ENCODE measurements at regions not wholly inside any gene's neighbourhood (a gene's known extent, or its start where the extent isn't known, plus 50 kb on each side); places are given as distances from the start of the nearest gene placed in this dataset.

GRCh38 chr20:50346374-50347283 is 156.0 kb downstream of the CEBPB start:
- DNase-seq (ENCODE audit: low read depth): no peak
- H3K4me3 ChIP-seq (ENCODE audit: low read depth, low read length): no peak overlapping the region
- TF ChIP-seq, protein P1, sequence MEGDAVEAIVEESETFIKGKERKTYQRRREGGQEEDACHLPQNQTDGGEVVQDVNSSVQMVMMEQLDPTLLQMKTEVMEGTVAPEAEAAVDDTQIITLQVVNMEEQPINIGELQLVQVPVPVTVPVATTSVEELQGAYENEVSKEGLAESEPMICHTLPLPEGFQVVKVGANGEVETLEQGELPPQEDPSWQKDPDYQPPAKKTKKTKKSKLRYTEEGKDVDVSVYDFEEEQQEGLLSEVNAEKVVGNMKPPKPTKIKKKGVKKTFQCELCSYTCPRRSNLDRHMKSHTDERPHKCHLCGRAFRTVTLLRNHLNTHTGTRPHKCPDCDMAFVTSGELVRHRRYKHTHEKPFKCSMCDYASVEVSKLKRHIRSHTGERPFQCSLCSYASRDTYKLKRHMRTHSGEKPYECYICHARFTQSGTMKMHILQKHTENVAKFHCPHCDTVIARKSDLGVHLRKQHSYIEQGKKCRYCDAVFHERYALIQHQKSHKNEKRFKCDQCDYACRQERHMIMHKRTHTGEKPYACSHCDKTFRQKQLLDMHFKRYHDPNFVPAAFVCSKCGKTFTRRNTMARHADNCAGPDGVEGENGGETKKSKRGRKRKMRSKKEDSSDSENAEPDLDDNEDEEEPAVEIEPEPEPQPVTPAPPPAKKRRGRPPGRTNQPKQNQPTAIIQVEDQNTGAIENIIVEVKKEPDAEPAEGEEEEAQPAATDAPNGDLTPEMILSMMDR (IDR thresholded peaks at IDR 0.05; ENCODE audit: control insufficient read depth, extremely low read depth, insufficient read depth): no peak

GRCh38 chr20:50347284-50348063 is 156.8 kb downstream of the CEBPB start:
- no peak for DNase-seq (ENCODE audit: low read depth)
- TF ChIP-seq, protein P1 (IDR thresholded peaks at IDR 0.05; ENCODE audit: control insufficient read depth, extremely low read depth, insufficient read depth): no peak
- no peak overlapping the region for H3K4me3 ChIP-seq (ENCODE audit: low read depth, low read length)

GRCh38 chr20:50348096-50348495 is 157.5 kb downstream of the CEBPB start:
- no peak overlapping the region for H3K4me3 ChIP-seq (ENCODE audit: low read depth, low read length)
- TF ChIP-seq, protein P1 (IDR thresholded peaks at IDR 0.05; ENCODE audit: control insufficient read depth, extremely low read depth, insufficient read depth): no peak
- no peak for DNase-seq (ENCODE audit: low read depth)

GRCh38 chr20:50350510-50351249 is 159.5 kb upstream of the PTPN1 start:
- no peak overlapping the region for H3K4me3 ChIP-seq (ENCODE audit: low read depth, low read length)
- DNase-seq (ENCODE audit: low read depth): no peak
- TF ChIP-seq, protein P1 (IDR thresholded peaks at IDR 0.05; ENCODE audit: control insufficient read depth, extremely low read depth, insufficient read depth): no peak

DNA sequence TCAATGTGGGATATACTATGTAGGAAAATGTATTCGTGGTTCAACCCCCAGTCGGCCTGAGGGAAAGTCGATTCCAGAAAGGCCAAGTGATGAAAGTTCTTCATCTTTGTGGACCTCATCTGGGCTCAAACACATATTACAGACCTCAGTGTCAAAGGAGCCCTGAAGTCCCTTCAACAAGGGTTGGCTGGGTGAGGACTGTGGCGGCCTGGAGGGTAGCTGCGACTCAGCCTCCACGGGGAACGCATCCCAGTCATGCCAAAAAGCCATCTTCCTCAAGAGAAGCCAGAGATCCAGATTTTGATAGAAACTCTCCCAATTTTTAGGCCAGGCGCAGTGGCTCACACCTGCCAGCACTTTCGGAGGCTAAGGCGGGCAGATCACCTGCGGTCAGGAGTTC is 158.6 kb upstream of the PTPN1 start:
- H3K4me3 ChIP-seq (ENCODE audit: low read depth, low read length): no peak overlapping the region
- no peak for DNase-seq (ENCODE audit: low read depth)
- TF ChIP-seq, protein P1 (IDR thresholded peaks at IDR 0.05; ENCODE audit: control insufficient read depth, extremely low read depth, insufficient read depth): no peak

GRCh38 chr20:50353289-50353961 is 156.8 kb upstream of the PTPN1 start:
- H3K4me3 ChIP-seq (ENCODE audit: low read depth, low read length): no peak overlapping the region
- TF ChIP-seq, protein P1 (IDR thresholded peaks at IDR 0.05; ENCODE audit: control insufficient read depth, extremely low read depth, insufficient read depth): no peak
- DNase-seq (ENCODE audit: low read depth): no peak

Data from LNCaP clone FGC (cell line).